Aorta (tissue), 5 donors: ENCODE measurements at regions not wholly inside any gene's neighbourhood (a gene's known extent, or its start where the extent isn't known, plus 50 kb on each side); places are given as distances from the start of the nearest gene placed in this dataset.

ENCODE experiments used
- ATAC-seq: fragments of 200-7000 bp; cut with Tn5 transposase; one replicate; pipeline ENCODE4 v1.9.1; 2022; ENCODE audit warnings: moderate library complexity; ENCODE audit not compliant: low FRiP score
- DNase-seq, 2 donors: peaks; one replicate each; pipeline ENCODE4 v3.0.0-alpha.2; 2020
- H3K27ac ChIP-seq, 2 donors: one replicate each; pipeline ENCODE4 v1.5.1; 2013; ENCODE audit warnings: low read length in 2 of 2, mild to moderate bottlenecking in 2 of 2, moderate library complexity in 2 of 2, control low read depth in 1 of 2, inconsistent platforms in 1 of 2, low read depth in 1 of 2
- H3K27me3 ChIP-seq, 2 donors: one replicate each; pipeline ENCODE4 v1.6.1; 2013; ENCODE audit warnings: control low read depth in 1 of 2, low read length in 1 of 2, mild to moderate bottlenecking in 1 of 2, moderate library complexity in 1 of 2; ENCODE audit not compliant: insufficient read depth in 2 of 2, control insufficient read depth in 1 of 2
- H3K36me3 ChIP-seq, 2 donors: one replicate each; pipeline ENCODE4 v1.6.1; 2013; ENCODE audit warnings: control low read depth in 1 of 2, low read length in 1 of 2, mild to moderate bottlenecking in 1 of 2; ENCODE audit not compliant: insufficient read depth in 2 of 2, control insufficient read depth in 1 of 2
- H3K4me1 ChIP-seq, 2 donors: one replicate each; pipeline ENCODE4 v1.6.1; 2013; ENCODE audit warnings: low read length in 2 of 2, control low read depth in 1 of 2, mild to moderate bottlenecking in 1 of 2, moderate library complexity in 1 of 2; ENCODE audit not compliant: insufficient read depth in 2 of 2, control insufficient read depth in 1 of 2
- H3K4me3 ChIP-seq, 2 donors: one replicate each; pipeline ENCODE4 v1.5.1; 2013; ENCODE audit warnings: low read length in 2 of 2, control low read depth in 1 of 2, mild to moderate bottlenecking in 1 of 2
- H3K9me3 ChIP-seq: one replicate; pipeline ENCODE4 v1.6.1; 2013; ENCODE audit warnings: mild to moderate bottlenecking, low read length; ENCODE audit not compliant: control insufficient read depth
- WGBS, 2 donors: extraction: QIAGEN DNeasy Blood & Tissue Kit; methylation state at CpG; one replicate each; pipeline ENCODE4 v1.1.7; 2013; 5-methylcytosine and 5-hydroxymethylcytosine counted together
- intact Hi-C, 2 donors: fragments of 100-400 bp; cut with DNase I; formaldehyde crosslinking; loops; one replicate each; pipeline versions ENCODE4 v1.14.2 to v1.15.0; 2022
- donor health status: healthy with polysubstance abuse.
- donor health status: Bipolar disorder and iron deficiency.
- donor health status: DM: no; HTN: no; CAD: no.
- donor health status: DM: no; HTN: no; CAD: no.
- donor health status: DM: yes; HTN: yes; CAD: no.

DNA sequence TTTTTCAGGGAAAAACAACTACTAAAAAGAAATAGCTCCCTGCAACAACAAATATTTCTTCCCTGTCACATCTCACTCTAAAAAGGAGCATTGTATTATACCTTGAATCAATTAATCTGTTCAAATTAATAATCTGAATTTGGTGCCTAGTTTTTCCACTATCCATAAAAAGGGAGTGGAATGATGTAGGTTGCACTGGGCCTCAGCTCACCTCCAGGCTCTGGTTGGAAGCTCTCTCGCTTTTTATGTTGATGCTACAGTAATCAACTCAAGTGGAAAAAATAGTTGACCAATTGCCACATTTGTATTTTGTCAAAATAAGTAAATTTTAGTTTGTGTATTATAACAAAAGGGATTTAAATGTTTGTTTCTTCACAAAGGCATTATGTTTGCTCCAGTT lies 126.1 kb downstream of the MAD2L1 start:
- H3K36me3 ChIP-seq: no peaks in the 10 kb centered on the region
- no peak overlapping the region for H3K4me3 ChIP-seq
- intact Hi-C loops: no loop called here
- no peaks in the 10 kb centered on the region for H3K27me3 ChIP-seq
- no peak for DNase-seq
- peaks cover 0 to 3% of the 10 kb centered on the region in 2 donors for H3K4me1 ChIP-seq
- 92 to 93% methylated on average over 1 of the region's 1 CpG for WGBS, 2 donors
- no peak for ATAC-seq
- H3K9me3 ChIP-seq: no peaks in the 10 kb centered on the region
- H3K27ac ChIP-seq: no peak overlapping the region

DNA sequence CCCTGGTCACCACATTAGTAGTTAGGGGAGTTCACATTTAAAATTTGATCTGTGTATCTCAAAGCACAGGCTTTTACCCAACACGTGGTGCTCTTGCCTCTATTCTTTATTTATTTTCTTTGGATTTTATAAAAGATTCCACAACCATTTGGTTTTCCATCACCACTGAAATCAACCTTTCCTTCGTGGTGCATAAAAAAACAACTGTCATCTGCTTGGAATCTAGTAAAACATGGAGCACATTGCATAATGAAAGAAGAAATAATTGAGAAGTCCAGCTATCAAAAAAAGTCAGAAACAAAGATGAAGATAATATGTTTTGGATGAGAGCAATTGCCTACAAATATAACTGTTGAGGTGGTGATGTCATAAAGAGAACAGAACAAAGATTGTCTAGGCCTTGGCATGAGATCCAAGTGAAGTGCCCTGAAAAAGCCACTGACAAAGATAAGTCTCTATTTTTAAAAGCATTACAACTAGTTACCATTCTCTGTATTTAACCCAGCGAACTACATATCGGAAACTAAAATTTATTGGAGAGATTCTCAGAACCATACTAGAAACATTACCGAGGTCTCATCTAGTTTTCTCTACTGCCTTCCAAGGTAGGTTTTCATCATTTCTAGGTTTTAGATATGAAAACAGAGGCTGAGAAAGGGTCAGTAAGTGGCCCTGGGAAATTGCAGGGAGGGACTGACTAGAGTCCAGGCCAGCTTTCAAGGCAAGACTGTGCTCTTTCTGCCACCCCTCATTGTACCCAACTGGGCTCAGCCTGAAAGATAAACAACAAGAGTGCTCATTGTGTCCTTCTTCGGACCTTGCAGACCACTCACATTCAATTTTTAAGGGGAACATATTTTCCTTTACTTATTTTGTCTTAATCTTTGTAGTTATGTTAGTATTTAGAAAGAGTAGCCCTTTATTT lies 127.3 kb downstream of the MAD2L1 start:
- Histone ChIP-seq H3K9me3 (no peaks in the 10 kb centered on the region), H3K27me3 (no peaks in the 10 kb centered on the region), H3K36me3 (no peaks in the 10 kb centered on the region), H3K4me1 (peaks cover 0 to 3% of the 10 kb centered on the region in 2 donors), H3K27ac (peak overlapping the region in 1 of 2 donors; percentile 68), H3K4me3 (no peak overlapping the region)
- 33 to 37% methylated on average over 6 of the region's 6 CpGs for WGBS, 2 donors
- ATAC-seq (peak; percentile 45), DNase-seq (no peak)
- intact Hi-C loops: loop anchor here in 1 of 2 donors (10.0 kb wide), 1 partner anchor 105 kb away; no protein-coding TSS in a partner anchor

DNA sequence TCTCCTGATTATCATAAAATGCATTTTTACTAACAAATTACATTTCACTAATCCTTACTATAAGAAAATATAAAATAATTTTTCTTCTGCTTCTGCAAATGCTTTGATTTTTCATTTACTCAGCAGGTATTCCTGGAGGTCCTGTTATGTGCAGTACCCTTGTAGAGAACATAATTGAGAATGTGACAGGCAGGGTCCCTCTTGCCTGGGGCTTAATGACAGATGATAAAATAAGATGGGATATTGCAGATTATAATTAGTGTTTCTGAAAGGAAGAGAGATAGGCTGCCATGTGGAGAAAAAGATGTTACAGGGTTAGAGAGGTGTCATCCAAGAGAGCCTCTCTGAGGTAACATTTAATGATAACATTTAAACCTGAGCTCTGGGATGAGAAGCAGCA lies 128.9 kb downstream of the MAD2L1 start:
- no peaks in the 10 kb centered on the region for H3K27me3 ChIP-seq
- intact Hi-C loops: loop anchor here in 1 of 2 donors (10.0 kb wide), 1 partner anchor 107 kb away; no protein-coding TSS in a partner anchor
- no peaks in the 10 kb centered on the region for H3K9me3 ChIP-seq
- H3K4me3 ChIP-seq: no peak overlapping the region
- peaks cover 0 to 3% of the 10 kb centered on the region in 2 donors for H3K4me1 ChIP-seq
- H3K36me3 ChIP-seq: no peaks in the 10 kb centered on the region
- ATAC-seq (no peak), DNase-seq (no peak)
- H3K27ac ChIP-seq: no peak overlapping the region

DNA sequence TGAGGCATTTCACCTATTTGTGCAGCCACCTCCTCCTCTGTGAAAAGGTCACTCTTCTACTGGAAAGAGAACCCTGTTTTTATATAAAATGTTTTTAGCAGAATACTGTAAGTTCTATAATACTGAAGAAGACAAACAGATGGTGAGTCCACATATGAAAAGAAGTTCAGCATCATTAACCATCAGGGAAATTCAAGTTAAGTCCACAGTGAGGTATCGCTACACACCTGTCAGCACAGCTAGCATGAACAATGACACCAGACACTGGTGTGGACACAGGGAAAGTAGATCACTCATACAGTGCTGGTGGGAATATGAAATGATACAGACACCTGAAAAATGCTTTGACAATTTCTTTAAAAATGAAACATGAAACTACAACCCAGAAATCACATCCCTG lies 133.0 kb downstream of the MAD2L1 start:
- Histone ChIP-seq H3K36me3 (no peaks in the 10 kb centered on the region), H3K4me3 (no peak overlapping the region), H3K27ac (no peak overlapping the region), H3K27me3 (no peaks in the 10 kb centered on the region), H3K4me1 (no peaks in the 10 kb centered on the region), H3K9me3 (no peaks in the 10 kb centered on the region)
- ATAC-seq (no peak), DNase-seq (no peak)
- intact Hi-C loops: loop anchor here in 1 of 2 donors (10.0 kb wide), 1 partner anchor 111 kb away; no protein-coding TSS in a partner anchor
- WGBS, 2 donors: 97 to 98% methylated on average over 1 of the region's 1 CpG

DNA sequence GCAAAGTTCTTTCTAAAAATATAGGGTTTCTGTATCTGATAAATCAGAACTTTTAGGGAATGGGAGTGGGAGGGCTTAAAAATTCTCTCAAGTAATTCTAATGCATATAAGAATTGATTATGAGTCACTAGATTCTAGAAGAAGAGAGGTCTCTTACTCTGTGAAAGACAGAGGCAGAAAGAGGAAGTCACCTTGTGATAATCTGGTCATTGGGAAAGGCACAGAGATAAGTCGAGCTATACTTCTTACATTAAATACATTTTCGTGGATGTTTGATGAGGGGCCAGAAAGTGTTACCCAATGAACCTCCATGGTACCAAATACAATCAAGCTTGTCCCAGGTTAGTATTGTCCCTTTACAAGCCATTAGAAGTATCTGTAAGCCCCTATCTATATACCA lies 134.4 kb downstream of the MAD2L1 start:
- ATAC-seq: no peak
- 92 to 95% methylated on average over 2 of the region's 2 CpGs for WGBS, 2 donors

DNA sequence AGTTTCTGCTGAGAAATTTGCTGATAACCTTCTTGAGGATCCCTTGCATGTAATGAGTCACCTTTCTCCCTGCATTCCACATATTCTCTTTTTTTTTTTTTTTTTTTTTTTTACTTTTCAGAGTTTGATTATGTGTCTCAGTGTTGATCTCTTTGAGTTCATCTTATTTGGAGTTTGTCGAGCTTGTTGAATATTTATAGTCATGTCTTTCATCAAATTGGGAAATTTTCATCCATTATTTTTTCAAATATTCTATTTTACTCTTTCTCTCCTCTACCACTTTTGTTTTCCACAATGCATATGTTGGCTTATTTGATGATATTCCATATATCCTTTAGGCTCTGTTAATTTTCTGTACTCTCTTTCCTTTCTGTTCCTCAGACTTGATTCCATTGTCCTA lies 136.1 kb downstream of the MAD2L1 start:
- peaks cover 0 to 1% of the 10 kb centered on the region in 2 donors for H3K4me1 ChIP-seq
- H3K4me3 ChIP-seq: no peak overlapping the region
- H3K9me3 ChIP-seq: no peaks in the 10 kb centered on the region
- DNase-seq (no peak), ATAC-seq (no peak)
- intact Hi-C loops: loop anchor here in 1 of 2 donors (10.0 kb wide), 1 partner anchor 114 kb away; no protein-coding TSS in a partner anchor
- no peak overlapping the region for H3K27ac ChIP-seq
- 76 to 88% methylated on average over 1 of the region's 1 CpG for WGBS, 2 donors
- H3K27me3 ChIP-seq: no peaks in the 10 kb centered on the region
- no peaks in the 10 kb centered on the region for H3K36me3 ChIP-seq

More for the DNA sequence above, 134.4 kb downstream of the MAD2L1 start:
- Histone ChIP-seq H3K27me3 (no peaks in the 10 kb centered on the region), H3K27ac (no peak overlapping the region), H3K4me3 (no peak overlapping the region), H3K4me1 (no peaks in the 10 kb centered on the region), H3K9me3 (no peaks in the 10 kb centered on the region), H3K36me3 (no peaks in the 10 kb centered on the region)
- DNase-seq: no peak
- intact Hi-C loops: loop anchor here in 1 of 2 donors (10.0 kb wide), 1 partner anchor 113 kb away; no protein-coding TSS in a partner anchor

DNA sequence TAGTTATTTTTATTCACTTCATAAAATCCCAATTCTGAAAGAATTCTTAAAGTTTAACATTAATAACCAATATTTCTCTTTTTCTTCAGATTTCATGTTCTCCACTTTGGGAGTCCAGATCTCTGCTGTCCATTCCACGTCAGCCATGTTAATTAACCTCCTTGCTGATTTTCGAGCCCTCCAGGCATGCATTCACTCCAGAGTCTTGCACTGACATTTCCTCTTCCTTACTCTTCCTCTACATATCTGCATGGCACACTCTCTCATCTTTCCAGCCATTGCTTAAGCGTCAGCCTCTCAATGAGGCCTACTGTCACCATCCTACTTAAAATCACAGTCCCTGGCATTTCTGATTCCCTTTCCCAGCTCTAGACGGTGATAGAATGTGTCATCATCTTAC lies 144.8 kb downstream of the MAD2L1 start:
- Histone ChIP-seq H3K4me3 (no peak overlapping the region), H3K36me3 (no peaks in the 10 kb centered on the region), H3K27ac (no peak overlapping the region), H3K9me3 (no peaks in the 10 kb centered on the region), H3K27me3 (no peaks in the 10 kb centered on the region), H3K4me1 (peaks cover 0 to 1% of the 10 kb centered on the region in 2 donors)
- ATAC-seq: no peak
- DNase-seq: no peak
- intact Hi-C loops: no loop called here
- WGBS, 2 donors: 91 to 92% methylated on average over 4 of the region's 4 CpGs

DNA sequence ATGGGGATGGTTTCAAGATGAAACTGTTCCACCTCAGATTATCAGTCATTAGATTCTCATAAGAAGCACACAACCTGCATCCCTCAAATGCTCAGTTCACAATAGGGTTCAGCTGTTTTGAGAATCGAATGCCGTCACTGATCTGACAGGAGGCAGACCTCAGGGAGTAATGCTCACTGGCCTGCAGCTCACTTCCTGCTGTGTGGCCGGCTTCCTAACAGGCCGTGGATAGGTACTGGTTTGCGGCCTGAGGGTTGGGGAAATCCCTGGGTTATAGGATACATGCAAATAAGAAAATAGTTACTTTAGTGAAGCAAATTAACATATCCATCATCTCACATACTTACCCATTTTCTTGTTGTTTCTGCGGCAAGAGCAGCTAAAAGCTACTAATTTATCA lies 160.4 kb downstream of the MAD2L1 start:
- DNase-seq (no peak), ATAC-seq (no peak)
- H3K27ac ChIP-seq: no peak overlapping the region
- H3K4me3 ChIP-seq: no peak overlapping the region
- no peaks in the 10 kb centered on the region for H3K9me3 ChIP-seq
- no peaks in the 10 kb centered on the region for H3K4me1 ChIP-seq
- no peaks in the 10 kb centered on the region for H3K27me3 ChIP-seq
- intact Hi-C loops: no loop called here
- no peaks in the 10 kb centered on the region for H3K36me3 ChIP-seq
- 96 to 97% methylated on average over 6 of the region's 6 CpGs for WGBS, 2 donors

DNA sequence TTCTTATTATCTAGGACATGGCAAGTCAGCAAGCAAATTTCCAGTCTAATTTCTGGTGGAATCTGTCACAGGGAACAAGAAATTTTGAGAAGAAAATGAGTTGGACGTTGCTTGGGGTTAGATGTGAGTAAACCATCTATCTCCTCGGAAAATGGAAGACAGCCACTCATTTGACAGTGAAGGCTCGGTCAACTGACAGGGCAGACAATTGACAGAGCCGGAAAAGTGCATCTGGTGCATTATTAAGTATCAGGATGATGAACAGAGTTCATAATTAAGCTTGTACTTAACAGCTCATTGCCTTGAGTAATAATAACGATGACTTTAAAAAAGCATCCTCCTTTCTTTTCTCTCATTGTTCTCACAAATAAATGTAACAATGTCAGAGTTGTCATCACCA lies 168.4 kb downstream of the MAD2L1 start:
- intact Hi-C loops: no loop called here
- no peak overlapping the region for H3K27ac ChIP-seq
- 82 to 88% methylated on average over 5 of the region's 5 CpGs for WGBS, 2 donors

More for the DNA sequence above, 168.4 kb downstream of the MAD2L1 start:
- Histone ChIP-seq H3K36me3 (no peaks in the 10 kb centered on the region), H3K27me3 (no peaks in the 10 kb centered on the region), H3K4me1 (no peaks in the 10 kb centered on the region), H3K9me3 (no peaks in the 10 kb centered on the region), H3K4me3 (no peak overlapping the region)
- DNase-seq: no peak
- no peak for ATAC-seq
